HFF-Myc (cell line): ENCODE measurements at regions not wholly inside any gene's neighbourhood (a gene's known extent, or its start where the extent isn't known, plus 50 kb on each side); places are given as distances from the start of the nearest gene placed in this dataset.
"Not testable (repeated sequence)": the region's sequence is repeated elsewhere in the genome, so short reads cannot be mapped to it uniquely, and the experiment has no call there.

Source experiments
- DNase-seq: peaks from one replicate; pipeline ENCODE4 v3.0.0-alpha.2; 2011; ENCODE audit warnings: low read depth; ENCODE audit errors: extremely low read depth
- H3K4me3 ChIP-seq: replicated peaks from 2 replicates; pipeline ENCODE4 v1.5.1; 2011; ENCODE audit warnings: low read depth, mild to moderate bottlenecking, control low read depth, low read length
- TF ChIP-seq, protein P1 (sequence below): IDR thresholded peaks from 2 replicates; pipeline ENCODE4 v1.5.1; 2012; ENCODE audit warnings: mild to moderate bottlenecking, low read depth, low read length, control low read depth; ENCODE audit errors: missing control alignments

DNA sequence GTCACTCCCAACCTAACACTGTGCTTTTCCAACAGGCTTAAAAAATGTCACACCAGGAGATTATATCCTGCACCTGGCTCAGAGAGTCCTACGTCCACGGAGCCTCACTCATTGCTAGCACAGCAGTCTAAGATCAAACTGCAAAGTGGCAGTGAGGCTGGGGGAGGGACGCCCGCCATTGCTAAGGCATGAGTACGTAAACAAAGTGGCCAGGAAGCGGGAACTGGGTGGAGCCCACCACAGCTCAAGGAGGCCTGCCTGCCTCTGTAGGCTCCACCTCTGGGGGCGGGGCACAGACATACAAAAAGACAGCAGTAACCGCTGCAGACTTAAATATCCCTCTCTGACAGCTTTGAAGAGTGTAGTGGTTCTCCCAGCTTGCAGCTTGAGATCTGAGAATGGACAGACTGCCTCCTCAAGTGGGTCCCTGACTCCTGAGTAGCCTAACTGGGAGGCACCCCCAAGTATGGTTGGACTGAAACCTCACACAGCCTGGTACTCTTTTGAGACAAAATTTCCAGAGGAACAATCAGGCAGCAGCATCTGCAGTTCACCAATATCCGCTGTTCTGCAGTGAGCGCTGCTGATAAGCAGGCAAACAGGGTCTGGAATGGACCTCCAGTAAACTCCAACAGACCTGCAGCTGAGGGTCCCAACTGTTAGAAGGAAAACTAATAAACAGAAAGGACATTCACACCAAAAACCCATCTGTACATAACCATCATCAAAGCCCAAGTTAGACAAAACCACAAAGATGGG lies 2986.4 kb upstream of the OR11H1 start:
- not testable (repeated sequence) for DNase-seq, H3K4me3 ChIP-seq

DNA sequence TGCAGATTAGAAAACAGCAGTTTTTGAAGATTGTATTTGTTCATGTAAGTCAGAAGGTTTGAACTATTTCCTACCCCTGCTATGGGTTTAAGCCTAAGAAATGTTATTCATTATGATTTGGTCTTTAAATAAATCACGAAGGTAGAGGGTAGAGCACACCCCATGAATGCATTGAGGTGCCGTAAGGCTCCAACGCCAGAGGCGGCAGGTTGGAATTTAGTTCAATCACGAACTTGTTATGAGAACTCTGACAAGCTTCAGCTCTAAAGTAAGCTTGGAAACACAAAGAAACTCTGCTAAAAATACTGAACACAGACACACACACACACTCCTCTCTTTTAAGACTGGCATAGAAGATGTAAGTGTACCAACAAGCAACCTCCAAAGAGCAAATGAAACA lies 2974.6 kb upstream of the OR11H1 start:
- DNase-seq, result not testable (repeated sequence)

GRCh38 chr22:12554648-12555192 lies 2973.3 kb upstream of the OR11H1 start:
- not testable (repeated sequence) for H3K4me3 ChIP-seq, DNase-seq

More for the DNA sequence above, 2974.6 kb upstream of the OR11H1 start:
- H3K4me3 ChIP-seq, result not testable (repeated sequence)

DNA sequence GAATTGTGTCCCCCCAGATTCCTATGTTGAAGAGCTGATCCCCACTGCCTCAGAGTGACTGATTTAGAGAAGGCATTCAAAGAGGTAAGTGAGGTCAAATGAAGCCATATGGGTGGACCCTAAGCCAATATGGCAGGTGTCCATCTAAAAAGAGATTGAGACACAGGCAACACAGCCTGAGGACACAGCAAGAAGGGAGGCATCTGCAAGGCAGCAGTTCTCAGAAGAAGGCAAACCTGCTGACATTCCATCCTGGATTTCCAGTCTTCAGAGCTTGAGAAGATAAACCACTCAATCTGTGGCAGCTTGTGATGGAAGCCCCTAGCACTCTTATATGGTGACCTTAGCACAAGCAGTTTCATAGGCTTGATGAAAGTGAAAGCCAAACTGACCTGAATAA lies 2956.5 kb upstream of the OR11H1 start:
- not testable (repeated sequence) for H3K4me3 ChIP-seq, DNase-seq

- not testable (repeated sequence) for DNase-seq, H3K4me3 ChIP-seq
Measured at GRCh38 chr22:12579655-12580054, 2948.3 kb upstream of the OR11H1 start.

- not testable (repeated sequence) for H3K4me3 ChIP-seq, DNase-seq
Measured at GRCh38 chr22:12584457-12584856, 2943.5 kb upstream of the OR11H1 start.

GRCh38 chr22:12584874-12585273 lies 2943.1 kb upstream of the OR11H1 start:
- H3K4me3 ChIP-seq, result not testable (repeated sequence)

DNA sequence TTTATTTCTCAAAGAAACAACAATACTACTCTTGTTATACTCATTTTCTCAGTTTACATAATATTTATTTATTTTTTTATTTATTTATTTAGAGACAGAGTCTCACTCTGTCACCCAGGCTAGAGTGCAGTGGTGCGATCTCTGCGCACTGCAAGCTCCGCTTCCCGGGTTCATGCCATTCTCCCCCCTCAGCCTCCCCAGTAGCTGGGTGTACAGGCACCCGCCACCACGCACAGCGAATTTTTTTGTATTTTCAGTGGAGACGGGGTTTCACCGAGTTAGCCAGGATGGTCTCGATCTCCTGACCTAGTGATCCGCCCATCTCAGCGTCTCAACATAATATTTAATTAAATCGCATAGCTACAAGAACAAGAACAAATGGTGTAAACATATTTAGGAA lies 2932.3 kb upstream of the OR11H1 start:
- not testable (repeated sequence) for H3K4me3 ChIP-seq, DNase-seq

More at GRCh38 chr22:12584874-12585273, 2943.1 kb upstream of the OR11H1 start:
- not testable (repeated sequence) for DNase-seq

GRCh38 chr22:12597778-12598177 lies 2930.2 kb upstream of the OR11H1 start:
- not testable (repeated sequence) for H3K4me3 ChIP-seq, DNase-seq

GRCh38 chr22:12601510-12601869 lies 2926.5 kb upstream of the OR11H1 start:
- DNase-seq, H3K4me3 ChIP-seq: not testable (repeated sequence)

DNA sequence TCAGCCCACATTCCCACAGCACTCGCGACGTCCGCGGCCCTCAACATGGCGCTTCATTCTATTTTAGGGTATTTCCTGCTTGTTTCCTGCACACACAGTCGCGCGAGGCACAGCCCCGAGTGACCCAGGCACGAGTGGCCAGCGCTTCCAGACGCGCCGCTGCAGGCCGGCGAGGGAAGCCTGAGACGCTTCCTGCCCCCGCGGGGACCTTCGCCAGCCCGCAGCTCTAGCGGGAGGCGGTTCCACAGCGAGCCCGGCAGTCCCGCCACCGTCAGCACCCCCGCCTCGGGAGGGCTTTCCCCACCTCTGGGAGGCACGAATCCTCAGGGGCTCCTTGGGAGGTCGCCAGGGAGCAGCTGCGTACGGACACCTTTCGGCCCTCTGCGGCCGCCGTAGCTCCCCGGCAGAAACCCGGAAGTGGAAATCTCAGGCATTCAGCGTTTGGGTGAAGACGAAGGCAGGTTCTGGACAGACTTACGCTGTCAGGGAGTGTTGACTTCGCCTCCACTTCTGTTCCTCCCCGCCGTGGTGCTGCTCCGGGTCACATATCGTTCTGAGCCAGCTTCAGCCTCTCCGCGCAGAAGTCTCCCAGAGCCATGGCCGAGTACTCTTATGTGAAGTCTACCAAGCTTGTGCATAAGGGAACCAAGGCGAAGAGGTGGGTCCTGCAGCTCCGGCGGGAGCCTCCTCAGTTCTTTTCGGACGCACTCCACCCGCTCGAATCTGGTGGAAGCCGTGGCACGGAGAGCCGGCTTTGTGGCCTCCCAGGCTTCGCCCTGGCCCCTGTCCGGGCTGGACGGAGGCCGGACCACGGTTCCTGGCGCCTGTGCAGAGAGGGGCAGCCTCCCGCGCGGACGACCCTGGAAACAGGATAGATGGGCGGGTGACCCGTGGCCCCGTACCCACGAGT lies 2925.9 kb upstream of the OR11H1 start:
- H3K4me3 ChIP-seq, result no peak overlapping the region
- no peak for DNase-seq
- TF ChIP-seq, protein P1, sequence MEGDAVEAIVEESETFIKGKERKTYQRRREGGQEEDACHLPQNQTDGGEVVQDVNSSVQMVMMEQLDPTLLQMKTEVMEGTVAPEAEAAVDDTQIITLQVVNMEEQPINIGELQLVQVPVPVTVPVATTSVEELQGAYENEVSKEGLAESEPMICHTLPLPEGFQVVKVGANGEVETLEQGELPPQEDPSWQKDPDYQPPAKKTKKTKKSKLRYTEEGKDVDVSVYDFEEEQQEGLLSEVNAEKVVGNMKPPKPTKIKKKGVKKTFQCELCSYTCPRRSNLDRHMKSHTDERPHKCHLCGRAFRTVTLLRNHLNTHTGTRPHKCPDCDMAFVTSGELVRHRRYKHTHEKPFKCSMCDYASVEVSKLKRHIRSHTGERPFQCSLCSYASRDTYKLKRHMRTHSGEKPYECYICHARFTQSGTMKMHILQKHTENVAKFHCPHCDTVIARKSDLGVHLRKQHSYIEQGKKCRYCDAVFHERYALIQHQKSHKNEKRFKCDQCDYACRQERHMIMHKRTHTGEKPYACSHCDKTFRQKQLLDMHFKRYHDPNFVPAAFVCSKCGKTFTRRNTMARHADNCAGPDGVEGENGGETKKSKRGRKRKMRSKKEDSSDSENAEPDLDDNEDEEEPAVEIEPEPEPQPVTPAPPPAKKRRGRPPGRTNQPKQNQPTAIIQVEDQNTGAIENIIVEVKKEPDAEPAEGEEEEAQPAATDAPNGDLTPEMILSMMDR, result no peak

- H3K4me3 ChIP-seq, DNase-seq: not testable (repeated sequence)
Measured at GRCh38 chr22:12603399-12603798, 2924.6 kb upstream of the OR11H1 start.

DNA sequence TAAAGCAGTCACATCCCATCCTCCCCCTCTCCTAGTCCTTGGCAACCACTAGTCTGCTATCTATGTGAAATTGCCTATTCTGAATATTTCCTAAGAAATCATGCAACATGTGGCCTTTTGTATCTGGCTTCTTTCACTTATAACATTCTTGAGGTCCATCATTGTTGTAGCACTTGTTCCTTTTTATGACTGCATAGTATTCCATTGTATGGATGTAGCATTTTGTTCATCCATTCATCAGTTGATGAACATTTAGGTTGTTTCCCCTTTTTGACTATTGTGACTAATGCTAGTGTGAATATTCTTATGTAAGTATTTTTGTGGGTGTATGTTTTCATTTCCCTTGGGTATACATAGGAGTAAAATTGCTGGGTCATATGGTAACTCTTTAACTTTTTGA lies 2924.2 kb upstream of the OR11H1 start:
- DNase-seq, H3K4me3 ChIP-seq: not testable (repeated sequence)

DNA sequence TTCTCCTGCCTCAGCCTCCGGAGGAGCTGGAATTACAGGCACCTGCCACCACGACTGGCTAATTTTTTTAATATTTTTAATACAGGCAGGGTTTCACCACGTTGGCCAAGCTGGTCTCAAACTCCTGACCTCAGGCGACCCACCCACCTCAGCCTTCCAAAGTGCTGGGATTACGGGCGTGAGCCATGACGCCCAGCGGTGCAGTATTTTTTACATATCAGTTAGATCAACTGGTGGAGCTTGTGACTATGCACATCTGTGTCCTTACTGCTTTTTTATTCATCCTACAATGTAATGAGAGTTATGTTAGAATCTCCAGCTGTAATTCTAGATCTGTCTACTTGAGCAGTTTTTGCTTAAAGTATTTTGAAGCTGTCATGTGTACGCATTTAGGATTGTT lies 2919.5 kb upstream of the OR11H1 start:
- not testable (repeated sequence) for H3K4me3 ChIP-seq, DNase-seq
